WERI-Rb-1 (cell line): ENCODE measurements at regions not wholly inside any gene's neighbourhood (a gene's known extent, or its start where the extent isn't known, plus 50 kb on each side); places are given as distances from the start of the nearest gene placed in this dataset.

Source experiments
- DNase-seq: peaks from one replicate; pipeline ENCODE4 v3.0.0-alpha.2; 2020
- H3K27ac ChIP-seq: fragments of 250-450 bp; sonication (Bioruptor Pico); 2 replicates; pipeline ENCODE4 v1.5.1; 2020; ENCODE audit warnings: mild to moderate bottlenecking, moderate library complexity
- H3K27me3 ChIP-seq: fragments of 250-450 bp; sonication (Bioruptor Pico); 2 replicates; pipeline ENCODE4 v1.5.1; 2021; ENCODE audit warnings: mild to moderate bottlenecking, low read depth, moderate library complexity; ENCODE audit not compliant: insufficient read depth, severe bottlenecking
- H3K36me3 ChIP-seq: fragments of 250-450 bp; sonication (Bioruptor Pico); 2 replicates; pipeline ENCODE4 v1.5.1; 2020; ENCODE audit warnings: mild to moderate bottlenecking, moderate library complexity
- H3K4me3 ChIP-seq: 2 replicates; pipeline ENCODE4 v1.5.1; 2011; ENCODE audit warnings: low read depth, mild to moderate bottlenecking, control low read depth, low read length
- H3K9me3 ChIP-seq: fragments of 250-450 bp; sonication (Bioruptor Pico); 2 replicates; pipeline ENCODE4 v1.5.1; 2021; ENCODE audit warnings: mild to moderate bottlenecking, moderate library complexity; ENCODE audit not compliant: severe bottlenecking
- TF ChIP-seq, protein P1 (sequence below): IDR thresholded peaks from 2 replicates; pipeline ENCODE4 v1.5.1; 2011; ENCODE audit warnings: low read depth, mild to moderate bottlenecking, control low read depth, inconsistent platforms, low read length

DNA sequence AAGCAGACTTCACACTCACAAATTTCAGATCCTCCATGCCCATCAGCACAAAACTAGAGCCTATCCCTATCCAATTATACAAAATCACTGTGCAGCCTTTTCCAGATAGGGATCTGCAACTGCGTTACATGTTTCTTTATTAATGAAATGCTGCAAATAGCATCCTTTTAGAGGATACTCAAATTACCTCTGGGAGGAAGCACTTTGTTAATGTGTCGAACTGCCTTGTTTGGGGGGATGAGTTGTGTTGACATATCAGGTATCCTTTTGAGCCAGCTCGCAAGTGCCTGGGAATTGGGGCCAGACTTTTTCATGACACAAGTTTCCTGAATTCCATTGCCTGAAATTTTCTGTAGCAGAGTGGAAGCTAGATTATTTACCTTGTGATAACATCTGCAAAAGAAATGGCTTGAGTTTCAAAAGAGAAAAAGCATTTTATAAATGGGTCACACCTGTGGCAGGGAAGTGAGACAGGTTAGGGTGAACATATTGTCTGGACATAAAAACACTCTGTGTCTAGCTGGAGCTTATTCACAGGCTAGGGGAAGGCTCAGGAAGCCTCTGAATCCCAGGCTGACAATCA is 299.1 kb upstream of the MTNR1B start:
- no peak for DNase-seq
- Histone ChIP-seq H3K27ac (no peak overlapping the region), H3K27me3 (no peaks in the 10 kb centered on the region), H3K4me3 (no peak overlapping the region), H3K9me3 (no peaks in the 10 kb centered on the region), H3K36me3 (no peaks in the 10 kb centered on the region)
- TF ChIP-seq, protein P1, sequence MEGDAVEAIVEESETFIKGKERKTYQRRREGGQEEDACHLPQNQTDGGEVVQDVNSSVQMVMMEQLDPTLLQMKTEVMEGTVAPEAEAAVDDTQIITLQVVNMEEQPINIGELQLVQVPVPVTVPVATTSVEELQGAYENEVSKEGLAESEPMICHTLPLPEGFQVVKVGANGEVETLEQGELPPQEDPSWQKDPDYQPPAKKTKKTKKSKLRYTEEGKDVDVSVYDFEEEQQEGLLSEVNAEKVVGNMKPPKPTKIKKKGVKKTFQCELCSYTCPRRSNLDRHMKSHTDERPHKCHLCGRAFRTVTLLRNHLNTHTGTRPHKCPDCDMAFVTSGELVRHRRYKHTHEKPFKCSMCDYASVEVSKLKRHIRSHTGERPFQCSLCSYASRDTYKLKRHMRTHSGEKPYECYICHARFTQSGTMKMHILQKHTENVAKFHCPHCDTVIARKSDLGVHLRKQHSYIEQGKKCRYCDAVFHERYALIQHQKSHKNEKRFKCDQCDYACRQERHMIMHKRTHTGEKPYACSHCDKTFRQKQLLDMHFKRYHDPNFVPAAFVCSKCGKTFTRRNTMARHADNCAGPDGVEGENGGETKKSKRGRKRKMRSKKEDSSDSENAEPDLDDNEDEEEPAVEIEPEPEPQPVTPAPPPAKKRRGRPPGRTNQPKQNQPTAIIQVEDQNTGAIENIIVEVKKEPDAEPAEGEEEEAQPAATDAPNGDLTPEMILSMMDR = no peak

DNA sequence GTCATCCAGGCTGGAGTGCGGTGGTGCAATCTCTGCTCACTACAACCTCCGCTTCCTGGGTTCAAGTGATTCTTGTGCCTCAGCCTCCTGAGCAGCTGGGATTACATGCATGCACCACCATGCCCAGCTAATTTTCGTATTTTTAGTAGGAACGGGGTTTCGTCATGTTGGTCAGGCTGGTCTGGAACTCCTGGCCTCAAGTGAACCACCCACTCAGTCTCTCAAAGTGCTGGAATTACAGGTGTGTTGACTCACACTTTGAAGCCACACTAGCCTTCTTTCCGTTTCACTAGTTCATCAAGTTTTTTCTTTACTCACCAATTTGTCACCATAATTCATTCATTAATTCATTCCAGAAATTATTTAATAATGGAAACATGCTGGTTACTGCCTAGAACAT is 298.4 kb upstream of the MTNR1B start:
- H3K27ac ChIP-seq = no peak overlapping the region
- DNase-seq = no peak
- TF ChIP-seq, protein P1 = no peak
- no peaks in the 10 kb centered on the region for H3K9me3 ChIP-seq
- H3K4me3 ChIP-seq = no peak overlapping the region
- H3K36me3 ChIP-seq = no peaks in the 10 kb centered on the region
- no peaks in the 10 kb centered on the region for H3K27me3 ChIP-seq

DNA sequence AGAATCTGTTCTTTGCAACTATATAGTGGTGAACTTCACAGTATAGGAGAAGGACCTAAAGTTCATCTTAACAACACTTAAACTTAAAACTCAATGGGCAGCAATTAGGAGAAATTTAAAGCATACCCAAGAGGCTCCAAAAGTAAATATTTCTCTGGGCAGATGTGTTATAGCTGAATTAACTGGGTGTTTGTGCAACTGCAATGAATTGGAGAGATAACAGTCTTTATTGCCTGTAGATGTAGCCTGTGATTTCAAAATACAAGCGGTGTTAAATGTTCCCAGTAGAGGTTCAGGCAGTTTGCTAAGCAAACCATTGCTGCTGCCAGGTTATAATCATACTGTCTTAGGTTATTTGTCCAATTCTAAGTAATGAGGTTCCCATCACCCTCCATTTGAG is 294.1 kb upstream of the MTNR1B start:
- H3K4me3 ChIP-seq = no peak overlapping the region
- no peaks in the 10 kb centered on the region for H3K9me3 ChIP-seq
- TF ChIP-seq, protein P1 = no peak
- no peak overlapping the region for H3K27ac ChIP-seq
- H3K36me3 ChIP-seq = no peaks in the 10 kb centered on the region
- no peaks in the 10 kb centered on the region for H3K27me3 ChIP-seq
- DNase-seq = no peak

DNA sequence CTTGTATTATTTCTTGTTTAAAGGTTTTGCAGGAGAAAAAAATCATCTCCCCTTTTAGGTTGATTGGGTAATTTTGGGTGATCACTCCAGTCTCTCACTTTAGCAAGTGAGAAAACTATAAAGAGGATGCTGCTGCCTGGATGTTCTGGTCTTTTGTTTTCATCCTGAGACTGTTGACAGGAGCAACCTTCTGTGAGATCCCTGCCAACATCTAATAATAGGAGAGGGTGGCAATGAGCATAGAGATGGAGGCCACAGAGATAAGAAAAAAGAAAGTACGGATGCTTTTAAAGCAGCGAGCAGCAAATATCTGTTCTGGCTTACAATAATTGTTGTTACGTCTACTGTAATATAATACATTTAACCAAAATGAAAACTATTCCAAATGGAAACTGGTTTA is 293.6 kb upstream of the MTNR1B start:
- no peaks in the 10 kb centered on the region for H3K9me3 ChIP-seq
- no peaks in the 10 kb centered on the region for H3K27me3 ChIP-seq
- H3K4me3 ChIP-seq = no peak overlapping the region
- no peak overlapping the region for H3K27ac ChIP-seq
- no peak for DNase-seq
- H3K36me3 ChIP-seq = no peaks in the 10 kb centered on the region
- TF ChIP-seq, protein P1 = no peak

DNA sequence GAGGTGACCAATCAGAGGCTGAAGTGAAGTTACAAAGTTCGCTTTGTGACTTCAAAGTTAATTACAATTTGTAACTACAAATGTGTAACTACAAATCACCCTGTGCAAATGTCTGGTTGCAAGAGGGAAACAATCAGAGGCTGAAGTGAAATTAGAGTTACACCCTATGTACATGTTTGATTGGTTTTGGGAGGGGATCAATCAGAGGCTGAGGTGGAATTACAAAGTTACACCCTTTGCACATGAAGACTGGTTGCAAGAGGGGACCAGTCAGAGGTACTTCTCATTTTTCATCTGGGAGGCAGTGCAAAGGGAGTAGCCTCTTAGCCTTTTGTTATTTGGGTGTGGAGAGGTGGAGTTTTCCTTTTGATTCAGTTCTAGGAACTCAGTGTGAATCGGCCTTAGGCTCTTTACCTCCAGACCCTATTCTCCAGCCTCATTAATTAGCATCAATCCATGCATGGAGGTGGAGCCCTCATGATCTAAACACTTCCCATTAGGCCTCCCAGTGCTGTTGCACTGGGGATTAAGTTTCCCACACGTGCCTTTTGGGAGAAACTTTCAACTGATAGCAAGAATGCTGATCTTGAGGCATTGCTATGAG is 291.3 kb upstream of the MTNR1B start:
- Histone ChIP-seq H3K36me3 (no peaks in the 10 kb centered on the region), H3K27ac (no peak overlapping the region), H3K4me3 (no peak overlapping the region), H3K9me3 (no peaks in the 10 kb centered on the region), H3K27me3 (no peaks in the 10 kb centered on the region)
- DNase-seq = no peak
- TF ChIP-seq, protein P1 = no peak

DNA sequence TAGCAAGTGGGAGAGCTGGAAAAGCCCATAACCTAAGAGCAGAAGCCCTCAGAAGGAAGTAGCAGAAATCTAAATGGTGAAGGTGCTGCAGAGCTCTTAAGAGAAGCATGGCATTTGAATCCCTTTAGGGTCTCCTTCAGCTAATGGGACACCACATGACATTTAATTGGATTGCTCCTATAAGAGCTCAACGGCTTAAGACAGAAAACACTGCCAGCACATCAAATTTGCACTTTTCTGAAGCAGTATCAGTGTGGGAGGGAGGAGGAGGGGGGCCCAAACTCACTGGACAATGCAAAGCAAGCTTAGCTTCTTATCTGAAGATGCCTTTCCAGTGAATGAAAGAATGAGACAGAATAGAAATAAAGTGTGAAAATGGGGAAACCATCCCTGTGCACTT is 287.9 kb upstream of the MTNR1B start:
- peak; percentile 55 for DNase-seq

More for the DNA sequence above, 287.9 kb upstream of the MTNR1B start:
- no peaks in the 10 kb centered on the region for H3K36me3 ChIP-seq
- H3K9me3 ChIP-seq = no peaks in the 10 kb centered on the region
- no peak overlapping the region for H3K27ac ChIP-seq
- no peaks in the 10 kb centered on the region for H3K27me3 ChIP-seq
- H3K4me3 ChIP-seq = no peak overlapping the region
- TF ChIP-seq, protein P1 = no peak
